Activated CD8-positive, alpha-beta memory T cell treated with anti-CD3 and anti-CD28 coated beads, Interleukin-2, amount 50 U/mL, for 4 hours (primary cell): ENCODE measurements at regions not wholly inside any gene's neighbourhood (a gene's known extent, or its start where the extent isn't known, plus 50 kb on each side); places are given as distances from the start of the nearest gene placed in this dataset.
"Not testable (repeated sequence)": the region's sequence is repeated elsewhere in the genome, so short reads cannot be mapped to it uniquely, and the experiment has no call there.

Experiments
- DNase-seq: peaks from one replicate; pipeline ENCODE4 v3.0.0-alpha.2; 2020

DNA sequence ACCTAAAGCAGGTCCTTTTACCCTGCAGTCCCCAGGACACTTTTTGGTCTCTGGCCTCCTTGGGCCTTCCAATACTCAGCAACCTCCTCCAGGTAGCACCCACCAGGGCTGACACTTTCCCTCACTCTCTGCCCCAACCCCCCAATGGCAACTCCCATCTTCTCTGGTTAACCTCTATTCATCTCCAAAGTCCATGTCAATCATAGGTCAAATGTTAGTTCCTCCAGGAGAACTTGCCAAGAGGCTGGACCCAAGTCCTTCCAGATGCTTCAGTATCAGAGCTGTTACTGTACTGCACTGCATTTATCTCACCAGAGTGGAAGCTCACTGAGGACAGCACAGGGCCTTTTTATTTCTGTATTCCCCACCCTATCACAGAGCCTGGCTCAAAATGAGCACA, 295.0 kb upstream of the KLF14 start:
- no peak for DNase-seq

DNA sequence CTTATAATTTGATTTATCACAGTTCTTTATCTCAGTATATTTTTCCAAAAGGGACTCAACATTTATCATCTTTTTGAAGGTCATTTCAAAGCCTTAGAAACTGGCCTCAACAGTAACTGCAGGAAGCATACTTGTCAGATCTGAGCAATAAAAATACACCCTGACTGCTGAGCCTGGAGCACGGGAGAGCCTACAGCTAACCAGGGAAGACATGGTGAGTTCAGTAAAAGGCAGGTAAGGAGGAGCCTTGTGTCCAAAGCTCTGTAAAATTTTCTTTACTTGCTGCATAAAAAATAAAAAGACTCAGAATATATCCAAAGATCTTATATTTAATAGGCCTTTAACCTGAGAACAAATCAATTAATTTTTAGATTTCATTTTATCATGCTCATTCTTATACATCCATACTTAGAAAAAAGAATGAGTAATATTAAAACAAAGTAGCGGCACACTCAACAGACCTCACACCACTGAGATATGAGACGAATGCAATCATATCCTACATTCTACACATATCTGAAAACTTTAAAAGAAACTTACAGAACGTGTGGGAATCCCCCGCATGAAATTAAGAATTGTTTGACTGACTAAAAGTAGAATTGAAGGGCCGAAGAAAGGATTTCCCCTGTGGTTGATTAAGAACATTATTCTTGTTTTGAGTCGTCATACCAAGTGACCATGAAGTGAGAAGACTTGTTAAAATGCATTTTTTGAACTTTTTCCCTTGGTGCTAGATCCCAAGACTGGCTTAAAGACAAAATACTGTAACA, 296.4 kb upstream of the MKLN1 start:
- no peak for DNase-seq

GRCh38 chr7:131032786-131033185, 294.9 kb upstream of the MKLN1 start:
- no peak for DNase-seq

DNA sequence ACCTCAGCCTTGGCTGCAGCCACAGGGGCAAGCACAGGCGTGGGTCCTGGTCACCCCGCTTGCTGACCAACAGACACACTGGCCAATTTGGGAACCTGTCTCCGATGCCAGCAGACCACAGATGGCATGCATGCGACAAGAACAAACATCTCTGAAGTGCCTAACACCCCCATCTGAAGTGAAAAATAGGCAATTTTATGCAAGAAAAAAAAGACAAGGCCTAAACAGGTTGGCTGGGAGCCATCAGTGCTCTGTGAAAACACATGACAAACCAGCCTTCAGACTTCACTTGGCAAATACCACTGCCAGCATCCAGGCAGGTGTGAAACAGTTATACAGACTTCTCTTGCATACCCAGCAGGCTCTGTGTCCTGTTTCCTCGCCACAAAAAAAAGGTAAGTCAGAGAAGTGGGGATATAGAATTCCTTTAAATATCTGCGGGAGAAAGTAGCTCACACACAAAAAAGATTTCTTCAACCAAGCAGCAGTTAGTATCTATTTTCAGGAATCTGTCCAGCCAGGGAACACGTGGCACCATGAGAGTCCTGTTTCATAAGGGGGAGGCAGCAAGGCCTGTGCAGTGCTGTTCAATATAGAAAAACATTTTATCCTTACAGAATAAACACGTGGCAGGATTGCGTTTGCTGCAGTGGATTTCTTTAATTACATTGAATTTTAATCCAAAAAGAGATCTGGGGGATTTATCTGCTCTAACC, 293.4 kb upstream of the MKLN1 start:
- DNase-seq: no peak

- DNase-seq: no peak
Measured at GRCh38 chr7:131035088-131035770, 292.4 kb upstream of the MKLN1 start.

GRCh38 chr7:131038153-131038552, 289.5 kb upstream of the MKLN1 start:
- no peak for DNase-seq

DNA sequence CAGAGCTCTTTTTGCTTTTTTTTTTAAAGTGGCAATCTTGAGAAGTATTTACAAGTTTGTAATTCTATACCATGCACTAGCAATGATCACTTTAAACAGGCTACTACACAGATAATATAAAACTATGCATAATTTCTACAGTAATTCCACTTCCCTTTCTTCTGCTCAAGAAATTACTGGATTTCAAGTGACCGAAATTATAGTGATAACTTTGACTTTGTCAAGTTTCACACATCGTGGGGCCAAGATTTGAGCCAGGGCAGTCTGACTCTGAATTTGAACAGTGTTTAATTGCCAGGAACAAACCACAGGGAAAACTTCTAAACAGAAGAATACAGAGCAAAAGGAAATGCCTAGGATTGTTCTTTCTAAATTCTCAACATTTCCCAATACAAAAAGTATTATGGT, 288.3 kb upstream of the MKLN1 start:
- DNase-seq: no peak

GRCh38 chr7:131039836-131040235, 287.8 kb upstream of the MKLN1 start:
- no peak for DNase-seq

- DNase-seq: peak; percentile 40
Measured at GRCh38 chr7:131040467-131040932, 287.2 kb upstream of the MKLN1 start.

- DNase-seq: not testable (repeated sequence)
Measured at GRCh38 chr7:131041012-131041695, 286.5 kb upstream of the MKLN1 start.

GRCh38 chr7:131042269-131043160, 285.2 kb upstream of the MKLN1 start:
- DNase-seq: no peak

- DNase-seq: no peak
Measured at GRCh38 chr7:131045526-131045925, 282.1 kb upstream of the MKLN1 start.

GRCh38 chr7:131046246-131046645, 281.4 kb upstream of the MKLN1 start:
- no peak for DNase-seq

DNA sequence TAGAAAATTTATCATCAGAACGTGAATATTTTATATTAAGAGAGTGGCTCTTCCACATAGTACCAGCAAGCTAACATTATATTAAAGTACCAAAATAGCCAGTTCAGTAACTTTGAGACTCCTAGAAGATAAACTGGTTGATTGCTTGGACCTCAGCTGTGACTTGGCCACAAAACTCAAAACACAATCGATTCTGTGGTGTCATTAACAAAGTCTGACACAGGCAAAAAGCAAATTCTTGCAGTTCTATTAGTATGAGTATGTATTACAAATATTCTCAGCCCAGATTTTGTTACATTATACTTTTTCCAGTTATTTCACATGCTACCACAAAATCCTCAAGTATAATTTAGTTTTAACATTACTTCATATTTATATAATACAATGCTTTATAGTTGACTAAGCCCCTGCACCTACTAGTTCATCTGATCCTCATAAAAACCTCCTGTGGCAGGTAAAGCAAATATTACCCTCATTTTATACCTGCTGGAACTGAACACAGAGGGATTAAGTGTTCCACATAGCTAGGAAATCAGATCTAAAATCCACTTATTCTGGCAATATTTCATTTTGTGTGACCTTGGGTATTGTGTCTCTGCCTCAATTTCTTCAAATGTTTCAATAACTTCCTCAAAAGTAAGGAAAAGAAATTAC, 279.9 kb upstream of the MKLN1 start:
- no peak for DNase-seq

GRCh38 chr7:131051304-131051703, 276.4 kb upstream of the MKLN1 start:
- DNase-seq: no peak

DNA sequence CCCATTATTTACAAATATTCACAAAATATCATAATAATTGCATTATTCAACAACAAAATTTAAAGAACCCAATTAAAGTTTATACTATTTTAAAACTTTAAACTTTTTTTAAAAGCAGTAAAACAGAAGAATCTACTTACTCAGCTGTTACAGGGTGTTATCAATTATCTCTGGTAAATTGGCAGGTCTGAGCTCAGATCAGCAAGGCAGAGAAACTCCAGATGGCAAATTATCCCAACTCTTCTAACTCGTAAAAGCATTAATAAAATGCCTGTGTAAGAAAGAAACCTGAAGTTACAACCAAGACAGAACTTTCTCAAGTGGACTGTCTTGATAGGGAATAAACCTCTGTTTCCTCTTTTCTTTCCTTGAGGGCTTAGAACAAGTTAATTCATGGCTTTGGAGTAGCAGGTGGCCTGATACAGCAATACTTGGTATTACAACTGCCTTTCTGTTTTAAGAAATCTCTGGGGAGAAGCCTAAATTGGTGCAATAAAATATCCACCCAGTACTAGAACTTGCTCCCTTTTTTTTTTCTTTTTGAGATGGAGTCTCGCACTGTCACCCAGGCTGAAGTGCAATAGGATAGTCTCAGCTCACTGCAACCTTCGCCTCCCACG, 275.3 kb upstream of the MKLN1 start:
- no peak for DNase-seq

DNA sequence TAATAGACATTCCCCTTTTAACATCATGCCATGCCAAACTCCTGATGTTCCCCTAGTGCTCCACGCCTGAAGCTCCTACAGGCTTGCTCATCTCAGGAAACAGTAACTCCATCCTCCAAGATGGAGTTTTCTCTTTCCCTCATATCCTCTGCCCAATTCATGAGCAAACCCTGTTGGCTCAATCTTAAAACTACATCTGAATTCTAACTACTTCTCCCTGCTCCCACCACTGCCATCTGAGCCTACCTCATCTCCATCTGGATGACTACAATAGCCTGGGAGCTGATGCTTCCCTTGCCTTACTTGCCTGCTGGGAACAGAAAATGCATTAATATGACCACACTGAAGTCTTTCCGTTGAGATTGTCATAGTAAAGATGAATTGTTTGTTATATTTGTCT, 271.7 kb upstream of the MKLN1 start:
- DNase-seq: no peak

GRCh38 chr7:131057015-131057793, 270.5 kb upstream of the MKLN1 start:
- no peak for DNase-seq

DNA sequence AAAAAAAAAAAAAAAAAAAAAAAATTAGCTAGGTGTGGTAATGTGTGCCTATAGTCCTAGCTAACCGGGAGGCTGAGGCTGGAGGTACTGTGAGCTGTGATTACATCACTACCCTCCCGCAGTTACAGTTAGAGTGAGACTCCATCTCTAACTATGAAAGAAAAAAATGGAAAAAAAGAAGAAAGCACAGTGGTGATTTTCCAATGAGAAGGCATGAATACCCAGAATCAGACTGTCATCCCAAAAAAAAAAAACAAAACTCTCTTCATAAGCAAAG, 269.9 kb upstream of the MKLN1 start:
- no peak for DNase-seq

DNA sequence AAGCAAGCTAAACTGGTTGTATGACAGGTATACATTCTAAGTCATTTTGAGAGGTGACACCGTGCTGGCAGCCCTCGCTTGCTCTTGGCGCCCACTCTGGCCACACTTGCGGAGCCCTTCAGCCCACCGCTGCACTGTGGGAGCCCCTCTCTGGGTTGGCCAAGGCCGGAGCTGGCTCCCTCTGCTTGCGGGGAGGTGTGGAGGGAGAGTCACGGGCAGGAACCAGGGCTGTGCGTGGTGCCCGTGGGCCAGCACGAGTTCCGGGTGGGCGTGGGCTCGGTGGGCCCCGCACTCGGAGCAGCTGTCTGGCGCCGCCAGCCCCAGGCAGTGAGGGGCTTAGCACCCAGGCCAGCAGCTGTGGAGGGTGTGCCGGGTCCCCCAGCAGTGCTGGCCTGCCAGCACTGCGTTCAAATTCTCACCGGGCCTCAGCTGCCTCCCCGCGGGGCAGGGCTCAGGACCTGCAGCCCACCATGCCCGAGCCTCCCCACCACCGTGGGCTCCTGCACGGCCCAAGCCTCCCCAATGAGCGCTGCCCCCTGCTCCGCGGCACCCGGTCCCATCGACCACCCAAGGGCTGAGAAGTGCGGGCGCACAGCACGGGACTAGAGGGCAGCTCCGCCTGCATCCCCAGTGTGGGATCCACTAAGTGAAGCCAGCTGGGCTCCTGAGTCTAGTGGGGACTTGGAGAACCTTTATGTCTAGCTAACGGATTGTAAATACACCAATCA, 269.0 kb upstream of the MKLN1 start:
- not testable (repeated sequence) for DNase-seq
